Neuron (in vitro differentiated cells): ENCODE measurements at regions not wholly inside any gene's neighbourhood (a gene's known extent, or its start where the extent isn't known, plus 50 kb on each side); places are given as distances from the start of the nearest gene placed in this dataset.
"Not testable (repeated sequence)": the region's sequence is repeated elsewhere in the genome, so short reads cannot be mapped to it uniquely, and the experiment has no call there.

Experiments used
- H2AFZ ChIP-seq: one replicate; pipeline ENCODE4 v1.6.1; 2013; ENCODE audit warnings: low read depth, mild to moderate bottlenecking, inconsistent platforms, low read length, moderate library complexity
- H3K27me3 ChIP-seq: one replicate; pipeline ENCODE4 v1.6.1; 2013; ENCODE audit warnings: low read length; ENCODE audit not compliant: insufficient read depth
- H3K36me3 ChIP-seq: one replicate; pipeline ENCODE4 v1.6.1; 2013; ENCODE audit warnings: low read length; ENCODE audit not compliant: insufficient read depth
- H3K4me1 ChIP-seq: one replicate; pipeline ENCODE4 v1.6.1; 2013; ENCODE audit warnings: low read length; ENCODE audit not compliant: insufficient read depth
- H3K4me3 ChIP-seq: 2 replicates; pipeline ENCODE4 v1.5.1; 2013; ENCODE audit warnings: mild to moderate bottlenecking, low read length, moderate library complexity
- H3K9me3 ChIP-seq: one replicate; pipeline ENCODE4 v1.6.1; 2013; ENCODE audit warnings: low read length

- no peaks in the 10 kb centered on the region for H3K4me1 ChIP-seq
- no peaks in the 10 kb centered on the region for H3K27me3 ChIP-seq
- H2AFZ ChIP-seq = no peak overlapping the region
- H3K4me3 ChIP-seq = no peak overlapping the region
- no peaks in the 10 kb centered on the region for H3K36me3 ChIP-seq
- no peaks in the 10 kb centered on the region for H3K9me3 ChIP-seq
These were observed 866.8 kb downstream of the DSC3 start for GRCh38 chr18:30175621-30176225.

GRCh38 chr18:30175061-30175574, 867.4 kb downstream of the DSC3 start:
- no peaks in the 10 kb centered on the region for H3K9me3 ChIP-seq
- no peak overlapping the region for H3K4me3 ChIP-seq
- H3K27me3 ChIP-seq = no peaks in the 10 kb centered on the region
- no peaks in the 10 kb centered on the region for H3K4me1 ChIP-seq
- H2AFZ ChIP-seq = no peak overlapping the region
- no peaks in the 10 kb centered on the region for H3K36me3 ChIP-seq

GRCh38 chr18:30163573-30163972, 879.0 kb downstream of the DSC3 start:
- no peak overlapping the region for H2AFZ ChIP-seq
- H3K9me3 ChIP-seq = no peaks in the 10 kb centered on the region
- no peaks in the 10 kb centered on the region for H3K36me3 ChIP-seq
- no peaks in the 10 kb centered on the region for H3K4me1 ChIP-seq
- no peak overlapping the region for H3K4me3 ChIP-seq
- no peaks in the 10 kb centered on the region for H3K27me3 ChIP-seq

- H3K27me3 ChIP-seq = no peaks in the 10 kb centered on the region
- no peaks in the 10 kb centered on the region for H3K36me3 ChIP-seq
- no peaks in the 10 kb centered on the region for H3K9me3 ChIP-seq
- H2AFZ ChIP-seq = no peak overlapping the region
- no peaks in the 10 kb centered on the region for H3K4me1 ChIP-seq
- no peak overlapping the region for H3K4me3 ChIP-seq
These were observed 882.4 kb downstream of the DSC3 start for GRCh38 chr18:30160124-30160523.

GRCh38 chr18:30150586-30151250, 891.8 kb downstream of the DSC3 start:
- H3K4me3 ChIP-seq = no peak overlapping the region
- H3K4me1 ChIP-seq = no peaks in the 10 kb centered on the region
- no peaks in the 10 kb centered on the region for H3K9me3 ChIP-seq
- no peak overlapping the region for H2AFZ ChIP-seq
- no peaks in the 10 kb centered on the region for H3K27me3 ChIP-seq
- H3K36me3 ChIP-seq = no peaks in the 10 kb centered on the region

GRCh38 chr18:30149585-30149984, 893.0 kb downstream of the DSC3 start:
- Histone ChIP-seq H2AFZ (no peak overlapping the region), H3K36me3 (no peaks in the 10 kb centered on the region), H3K4me3 (no peak overlapping the region), H3K9me3 (no peaks in the 10 kb centered on the region), H3K4me1 (no peaks in the 10 kb centered on the region), H3K27me3 (no peaks in the 10 kb centered on the region)

- Histone ChIP-seq H3K9me3 (no peaks in the 10 kb centered on the region), H3K27me3 (no peaks in the 10 kb centered on the region), H3K4me3 (no peak overlapping the region), H3K4me1 (no peaks in the 10 kb centered on the region), H3K36me3 (no peaks in the 10 kb centered on the region), H2AFZ (no peak overlapping the region)
These were observed 899.7 kb downstream of the DSC3 start for GRCh38 chr18:30142870-30143269.

GRCh38 chr18:30142248-30142647, 900.3 kb downstream of the DSC3 start:
- H3K36me3 ChIP-seq = no peaks in the 10 kb centered on the region
- no peaks in the 10 kb centered on the region for H3K4me1 ChIP-seq
- H3K4me3 ChIP-seq = no peak overlapping the region
- no peaks in the 10 kb centered on the region for H3K27me3 ChIP-seq
- H3K9me3 ChIP-seq = no peaks in the 10 kb centered on the region
- no peak overlapping the region for H2AFZ ChIP-seq

- H3K36me3 ChIP-seq, H2AFZ ChIP-seq, H3K4me3 ChIP-seq, H3K4me1 ChIP-seq, H3K9me3 ChIP-seq, H3K27me3 ChIP-seq: not testable (repeated sequence)
These were observed 901.0 kb downstream of the DSC3 start for GRCh38 chr18:30141506-30141905.

GRCh38 chr18:30139631-30140287, 902.8 kb downstream of the DSC3 start:
- Histone ChIP-seq H3K9me3 (no peaks in the 10 kb centered on the region), H2AFZ (no peak overlapping the region), H3K27me3 (no peaks in the 10 kb centered on the region), H3K4me3 (no peak overlapping the region), H3K4me1 (no peaks in the 10 kb centered on the region), H3K36me3 (no peaks in the 10 kb centered on the region)

GRCh38 chr18:30135938-30136337, 906.6 kb downstream of the DSC3 start:
- no peaks in the 10 kb centered on the region for H3K4me1 ChIP-seq
- H3K36me3 ChIP-seq = no peaks in the 10 kb centered on the region
- no peak overlapping the region for H3K4me3 ChIP-seq
- H3K9me3 ChIP-seq = no peaks in the 10 kb centered on the region
- no peaks in the 10 kb centered on the region for H3K27me3 ChIP-seq
- no peak overlapping the region for H2AFZ ChIP-seq

- Histone ChIP-seq H3K36me3 (no peaks in the 10 kb centered on the region), H2AFZ (no peak overlapping the region), H3K4me3 (no peak overlapping the region), H3K4me1 (no peaks in the 10 kb centered on the region), H3K9me3 (no peaks in the 10 kb centered on the region), H3K27me3 (no peaks in the 10 kb centered on the region)
These were observed 908.5 kb downstream of the DSC3 start for GRCh38 chr18:30134020-30134419.

- Histone ChIP-seq H3K4me3 (no peak overlapping the region), H3K4me1 (no peaks in the 10 kb centered on the region), H3K27me3 (no peaks in the 10 kb centered on the region), H3K36me3 (no peaks in the 10 kb centered on the region), H2AFZ (no peak overlapping the region), H3K9me3 (no peaks in the 10 kb centered on the region)
These were observed 909.6 kb downstream of the DSC3 start for GRCh38 chr18:30132959-30133358.
